ENCODE measurements at regions not wholly inside any gene's neighbourhood (a gene's known extent, or its start where the extent isn't known, plus 50 kb on each side); places are given as distances from the start of the nearest gene placed in this dataset.

DNA sequence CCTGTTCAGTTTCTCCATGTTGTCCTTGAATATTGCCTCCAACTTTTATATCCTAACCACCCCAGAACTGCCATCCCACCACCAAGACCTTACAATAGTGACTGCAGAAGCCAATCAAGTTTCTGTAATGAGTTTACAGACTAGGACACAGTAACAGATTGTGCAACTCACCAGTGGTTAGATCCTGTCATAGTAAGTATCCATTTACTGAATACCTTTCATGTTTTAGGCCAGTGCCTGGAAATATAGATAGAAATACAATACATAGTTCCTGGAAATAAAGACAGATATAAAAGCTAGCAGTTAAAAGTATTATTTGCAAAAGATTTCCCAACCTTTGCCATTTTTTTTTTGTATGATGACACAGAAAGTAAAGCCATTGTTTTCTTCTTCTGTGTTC is 471.8 kb upstream of the BTBD3 start:
- TF ChIP-seq POLR2AphosphoS5 (IDR thresholded peaks at IDR 0.05; ENCODE audit: low read depth, low read length) (no peak), POLR2A (IDR thresholded peaks at IDR 0.05; ENCODE audit: low read depth, low read length) (no peak)
